Neural progenitor cell (in vitro differentiated cells): ENCODE measurements at regions not wholly inside any gene's neighbourhood (a gene's known extent, or its start where the extent isn't known, plus 50 kb on each side); places are given as distances from the start of the nearest gene placed in this dataset.

Source experiments
- DNase-seq: peaks from one replicate; pipeline ENCODE4 v3.0.0-alpha.2; 2016; ENCODE audit warnings: low spot score
- H2AFZ ChIP-seq: fragments of 200-600 bp; sonication (generic); replicated peaks from 2 replicates; pipeline ENCODE4 v1.6.1; 2016; ENCODE audit warnings: antibody characterized with exemption
- H3F3A ChIP-seq: fragments of 200-600 bp; sonication (generic); 2 replicates; pipeline ENCODE4 v1.6.1; 2016; ENCODE audit warnings: antibody characterized with exemption, low read depth
- H3K27ac ChIP-seq: fragments of 200-600 bp; sonication (generic); 2 replicates; pipeline ENCODE4 v1.5.1; 2016; ENCODE audit warnings: mild to moderate bottlenecking
- H3K27me3 ChIP-seq: fragments of 200-600 bp; sonication (generic); 2 replicates; pipeline ENCODE4 v1.6.1; 2016; ENCODE audit warnings: mild to moderate bottlenecking, moderate library complexity
- H3K36me3 ChIP-seq: fragments of 200-600 bp; sonication (generic); 2 replicates; pipeline ENCODE4 v1.5.1; 2016
- H3K4me1 ChIP-seq: fragments of 200-600 bp; sonication (generic); 2 replicates; pipeline ENCODE4 v1.6.1; 2016; ENCODE audit warnings: mixed run types
- H3K4me2 ChIP-seq: fragments of 200-600 bp; sonication (generic); 2 replicates; pipeline ENCODE4 v1.6.1; 2016
- H3K4me3 ChIP-seq: fragments of 200-600 bp; sonication (generic); 2 replicates; pipeline ENCODE4 v1.5.1; 2016
- H3K79me2 ChIP-seq: fragments of 200-600 bp; sonication (generic); 2 replicates; pipeline ENCODE4 v1.6.1; 2016; ENCODE audit warnings: low read depth
- H3K9ac ChIP-seq: fragments of 200-600 bp; sonication (generic); 2 replicates; pipeline ENCODE4 v1.6.1; 2016
- H3K9me3 ChIP-seq: fragments of 200-600 bp; sonication (generic); 2 replicates; pipeline ENCODE4 v1.5.1; 2016; ENCODE audit warnings: low read depth
- H4K20me1 ChIP-seq: fragments of 200-600 bp; sonication (generic); 2 replicates; pipeline ENCODE4 v1.6.1; 2016; ENCODE audit warnings: low read depth
- H3K27ac Mint-ChIP-seq: 3 replicates; pipeline ENCODE4 v1.8.0; 2021; ENCODE audit warnings: mixed read lengths
- H3K27me3 Mint-ChIP-seq: 2 replicates; pipeline ENCODE4 v1.8.0; 2022; ENCODE audit warnings: low read depth, mild to moderate bottlenecking, inconsistent platforms, moderate library complexity, mixed read lengths; ENCODE audit not compliant: insufficient read depth
- H3K36me3 Mint-ChIP-seq: 3 replicates; pipeline ENCODE4 v1.8.0; 2021; ENCODE audit warnings: mixed read lengths
- H3K4me1 Mint-ChIP-seq: 3 replicates; pipeline ENCODE4 v1.8.0; 2021; ENCODE audit warnings: mixed read lengths
- H3K4me3 Mint-ChIP-seq: 3 replicates; pipeline ENCODE4 v1.8.0; 2021; ENCODE audit warnings: mild to moderate bottlenecking, moderate library complexity, mixed read lengths
- H3K9me3 Mint-ChIP-seq: 3 replicates; pipeline ENCODE4 v1.8.0; 2020; ENCODE audit warnings: mixed read lengths
- EZH2 ChIP-seq: fragments of 200-600 bp; sonication (generic); IDR thresholded peaks from 2 replicates; pipeline ENCODE4 v1.6.1; 2017; ENCODE audit warnings: antibody characterized with exemption, mild to moderate bottlenecking, moderate library complexity
- EZH2phosphoT487 ChIP-seq: fragments of 200-600 bp; sonication (generic); IDR thresholded peaks from 2 replicates; pipeline ENCODE4 v1.6.1; 2017; ENCODE audit warnings: antibody characterized with exemption
- TF ChIP-seq, protein P1 (sequence below): fragments of 200-600 bp; sonication (generic); IDR thresholded peaks from 2 replicates; pipeline ENCODE4 v1.5.1; 2017; ENCODE audit warnings: antibody characterized with exemption, mild to moderate bottlenecking

DNA sequence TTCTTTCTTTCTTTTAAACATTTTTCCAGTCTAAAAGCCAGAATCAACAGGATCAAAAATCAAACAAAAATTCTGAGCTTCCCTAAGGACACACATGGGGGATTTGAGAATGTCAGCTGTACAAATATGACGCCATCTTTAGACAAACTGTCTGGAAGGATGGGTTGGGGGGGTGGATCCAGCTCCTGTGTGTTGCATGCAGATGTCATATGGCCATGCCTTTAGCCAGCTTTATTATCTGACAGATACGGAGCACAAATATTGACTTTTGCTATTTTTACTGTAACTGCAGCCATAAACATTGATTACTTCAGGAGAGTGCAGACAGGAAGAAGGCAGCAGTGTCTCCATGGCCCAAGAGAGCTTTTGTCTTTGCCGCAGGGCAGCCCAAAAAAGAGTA, 279.4 kb upstream of the ELAC2 start:
- TF ChIP-seq EZH2 (no peak), EZH2phosphoT487 (no peak)
- TF ChIP-seq, protein P1, sequence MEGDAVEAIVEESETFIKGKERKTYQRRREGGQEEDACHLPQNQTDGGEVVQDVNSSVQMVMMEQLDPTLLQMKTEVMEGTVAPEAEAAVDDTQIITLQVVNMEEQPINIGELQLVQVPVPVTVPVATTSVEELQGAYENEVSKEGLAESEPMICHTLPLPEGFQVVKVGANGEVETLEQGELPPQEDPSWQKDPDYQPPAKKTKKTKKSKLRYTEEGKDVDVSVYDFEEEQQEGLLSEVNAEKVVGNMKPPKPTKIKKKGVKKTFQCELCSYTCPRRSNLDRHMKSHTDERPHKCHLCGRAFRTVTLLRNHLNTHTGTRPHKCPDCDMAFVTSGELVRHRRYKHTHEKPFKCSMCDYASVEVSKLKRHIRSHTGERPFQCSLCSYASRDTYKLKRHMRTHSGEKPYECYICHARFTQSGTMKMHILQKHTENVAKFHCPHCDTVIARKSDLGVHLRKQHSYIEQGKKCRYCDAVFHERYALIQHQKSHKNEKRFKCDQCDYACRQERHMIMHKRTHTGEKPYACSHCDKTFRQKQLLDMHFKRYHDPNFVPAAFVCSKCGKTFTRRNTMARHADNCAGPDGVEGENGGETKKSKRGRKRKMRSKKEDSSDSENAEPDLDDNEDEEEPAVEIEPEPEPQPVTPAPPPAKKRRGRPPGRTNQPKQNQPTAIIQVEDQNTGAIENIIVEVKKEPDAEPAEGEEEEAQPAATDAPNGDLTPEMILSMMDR = no peak
- Mint-ChIP-seq H3K27me3 (no peaks in the 10 kb centered on the region), H3K9me3 (no peaks in the 10 kb centered on the region), H3K36me3 (no peaks in the 10 kb centered on the region), H3K27ac (no peak overlapping the region), H3K4me1 (no peaks in the 10 kb centered on the region), H3K4me3 (no peak overlapping the region)
- Histone ChIP-seq H3K9me3 (no peaks in the 10 kb centered on the region), H3K36me3 (no peaks in the 10 kb centered on the region), H4K20me1 (no peaks in the 10 kb centered on the region), H3K4me1 (no peaks in the 10 kb centered on the region), H3K9ac (no peak overlapping the region), H2AFZ (no peak overlapping the region), H3F3A (no peaks in the 10 kb centered on the region), H3K27me3 (no peaks in the 10 kb centered on the region), H3K4me3 (no peak overlapping the region), H3K4me2 (no peak overlapping the region), H3K27ac (no peak overlapping the region), H3K79me2 (no peaks in the 10 kb centered on the region)
- no peak for DNase-seq

DNA sequence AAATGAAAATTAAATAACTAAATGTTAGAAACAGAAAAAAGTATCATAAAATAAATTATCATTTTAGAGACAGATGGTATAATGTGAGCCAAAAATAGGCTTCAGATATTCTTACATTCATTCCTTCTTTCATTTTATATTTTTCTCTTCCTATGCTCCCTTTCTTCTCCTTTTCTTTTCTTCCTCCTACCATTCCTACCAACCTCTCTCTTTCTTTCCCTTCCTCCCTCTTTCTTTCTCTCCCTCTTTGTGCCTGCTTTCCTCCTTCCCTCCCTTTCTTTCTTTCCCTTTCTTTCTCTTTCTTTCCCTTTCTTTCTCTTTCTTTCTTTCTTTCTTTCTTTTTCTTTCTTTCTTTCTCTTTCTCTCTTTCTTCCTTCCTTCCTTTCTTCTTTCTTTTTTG, 275.6 kb upstream of the ELAC2 start:
- H3K9me3 ChIP-seq = no peaks in the 10 kb centered on the region
- no peak for DNase-seq
- H3K36me3 ChIP-seq = no peaks in the 10 kb centered on the region
- H3K36me3 Mint-ChIP-seq = no peaks in the 10 kb centered on the region
- no peak overlapping the region for H3K4me3 Mint-ChIP-seq
- no peaks in the 10 kb centered on the region for H3F3A ChIP-seq
- no peaks in the 10 kb centered on the region for H3K4me1 Mint-ChIP-seq
- H3K4me3 ChIP-seq = no peak overlapping the region
- H3K27me3 Mint-ChIP-seq = no peaks in the 10 kb centered on the region
- no peak overlapping the region for H3K27ac ChIP-seq
- H3K4me2 ChIP-seq = no peak overlapping the region
- H3K9me3 Mint-ChIP-seq = no peaks in the 10 kb centered on the region
- H3K79me2 ChIP-seq = no peaks in the 10 kb centered on the region
- H3K4me1 ChIP-seq = no peaks in the 10 kb centered on the region
- no peak overlapping the region for H2AFZ ChIP-seq
- no peaks in the 10 kb centered on the region for H4K20me1 ChIP-seq
- TF ChIP-seq EZH2 (no peak), EZH2phosphoT487 (no peak)
- TF ChIP-seq, protein P1 = no peak
- H3K9ac ChIP-seq = no peak overlapping the region
- no peak overlapping the region for H3K27ac Mint-ChIP-seq
- H3K27me3 ChIP-seq = no peaks in the 10 kb centered on the region

DNA sequence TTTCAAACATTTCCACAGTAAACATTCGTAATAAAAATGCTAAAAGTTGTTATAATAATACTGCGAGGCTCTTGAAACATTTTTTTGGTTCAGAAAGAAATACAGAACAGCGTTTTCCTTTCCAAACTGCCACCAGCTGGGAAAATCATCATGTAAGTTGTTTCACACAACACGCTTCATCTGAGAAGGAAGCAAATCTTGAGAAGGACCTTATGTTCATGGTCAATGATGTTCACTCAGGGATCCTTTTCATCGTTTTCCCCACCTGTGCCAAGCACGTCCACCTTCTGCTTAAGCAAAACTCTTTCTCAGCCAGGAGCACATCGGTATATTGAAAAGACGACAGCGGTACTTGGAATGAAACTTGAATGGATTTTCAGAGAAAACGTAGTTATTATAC, 274.5 kb upstream of the ELAC2 start:
- Histone ChIP-seq H3K4me1 (no peaks in the 10 kb centered on the region), H4K20me1 (no peaks in the 10 kb centered on the region), H3K9ac (no peak overlapping the region), H3K79me2 (no peaks in the 10 kb centered on the region), H3K36me3 (no peaks in the 10 kb centered on the region), H3K27ac (no peak overlapping the region), H3F3A (no peaks in the 10 kb centered on the region), H3K4me2 (no peak overlapping the region), H3K27me3 (no peaks in the 10 kb centered on the region), H3K4me3 (no peak overlapping the region), H3K9me3 (no peaks in the 10 kb centered on the region), H2AFZ (no peak overlapping the region)
- H3K4me3 Mint-ChIP-seq = no peak overlapping the region
- no peak for TF ChIP-seq EZH2phosphoT487
- TF ChIP-seq EZH2 = no peak
- TF ChIP-seq, protein P1 = no peak
- no peaks in the 10 kb centered on the region for H3K27me3 Mint-ChIP-seq
- no peaks in the 10 kb centered on the region for H3K4me1 Mint-ChIP-seq
- no peak for DNase-seq
- H3K9me3 Mint-ChIP-seq = no peaks in the 10 kb centered on the region
- no peaks in the 10 kb centered on the region for H3K36me3 Mint-ChIP-seq
- no peak overlapping the region for H3K27ac Mint-ChIP-seq

DNA sequence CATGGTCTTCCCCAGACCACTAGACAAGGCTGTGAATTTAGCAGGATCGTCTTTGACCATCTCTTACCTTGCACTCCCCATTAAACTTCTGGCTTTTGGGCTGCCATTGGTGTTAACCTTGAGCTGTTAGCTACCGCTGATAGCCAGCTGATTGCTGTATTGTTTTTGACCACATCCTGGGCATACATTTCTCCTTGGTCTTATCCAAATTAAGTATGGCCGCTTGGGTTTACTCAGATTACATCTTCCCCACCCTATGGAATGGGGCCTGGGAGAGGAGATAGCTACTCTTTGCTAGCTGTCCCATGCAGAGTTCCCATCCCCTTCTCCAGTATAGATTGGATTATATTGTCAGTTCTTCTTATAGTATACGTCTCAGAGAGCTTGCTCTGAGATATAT, 270.4 kb upstream of the ELAC2 start:
- H3F3A ChIP-seq = no peaks in the 10 kb centered on the region
- DNase-seq = no peak

More for the DNA sequence above, 270.4 kb upstream of the ELAC2 start:
- Histone ChIP-seq H3K9me3 (no peaks in the 10 kb centered on the region), H3K79me2 (no peaks in the 10 kb centered on the region), H3K4me2 (no peak overlapping the region), H4K20me1 (no peaks in the 10 kb centered on the region), H2AFZ (no peak overlapping the region), H3K27me3 (no peaks in the 10 kb centered on the region), H3K36me3 (no peaks in the 10 kb centered on the region), H3K27ac (no peak overlapping the region), H3K4me1 (peaks cover 3% of the 10 kb centered on the region), H3K9ac (no peak overlapping the region), H3K4me3 (no peak overlapping the region)
- no peaks in the 10 kb centered on the region for H3K9me3 Mint-ChIP-seq
- H3K4me1 Mint-ChIP-seq = peaks cover 3% of the 10 kb centered on the region
- H3K27me3 Mint-ChIP-seq = no peaks in the 10 kb centered on the region
- TF ChIP-seq EZH2 (no peak), EZH2phosphoT487 (no peak)
- TF ChIP-seq, protein P1 = no peak
- H3K4me3 Mint-ChIP-seq = no peak overlapping the region
- no peaks in the 10 kb centered on the region for H3K36me3 Mint-ChIP-seq
- no peak overlapping the region for H3K27ac Mint-ChIP-seq
